Mucosa of descending colon (tissue), 3 donors: ENCODE measurements at regions not wholly inside any gene's neighbourhood (a gene's known extent, or its start where the extent isn't known, plus 50 kb on each side); places are given as distances from the start of the nearest gene placed in this dataset.

Experiments
- ATAC-seq: fragments of 200-7000 bp; cut with Tn5 transposase; one replicate; pipeline ENCODE4 v1.9.1; 2020; ENCODE audit warnings: mild to moderate bottlenecking, moderate library complexity
- DNase-seq, 3 donors: peaks; one replicate each; pipeline ENCODE4 v3.0.0-alpha.2; 2020
- H3K36me3 ChIP-seq: fragments of 200-600 bp; one replicate; pipeline ENCODE4 v1.8.0; 2021; ENCODE audit warnings: low read depth, mild to moderate bottlenecking
- H3K4me1 ChIP-seq: fragments of 200-600 bp; one replicate; pipeline ENCODE4 v1.8.0; 2021; ENCODE audit warnings: low read depth, mild to moderate bottlenecking
- H3K4me3 ChIP-seq: fragments of 200-600 bp; one replicate; pipeline ENCODE4 v1.8.0; 2021; ENCODE audit warnings: mild to moderate bottlenecking
- H3K9me3 ChIP-seq: fragments of 200-600 bp; one replicate; pipeline ENCODE4 v1.8.0; 2021; ENCODE audit warnings: mild to moderate bottlenecking
- CTCF ChIP-seq: fragments of 200-600 bp; IDR thresholded peaks from one replicate; pipeline ENCODE4 v1.8.0; 2022; ENCODE audit warnings: antibody characterized with exemption, mild to moderate bottlenecking
- intact Hi-C, 2 donors: fragments of 100-400 bp; cut with DNase I in 1 of 2; cut with micrococcal nuclease in 1 of 2; formaldehyde crosslinking; loops; one replicate each; pipeline versions ENCODE4 v1.11.0 to v1.11.1; 2022; cut with DNase I, micrococcal nuclease
- donor health status: DM: no; HTN: no; CAD: no; lungs with moderate emphysema.
- donor health status: DM: no; HTN: no; CAD: no.
- donor health status: DM: no; HTN: yes; CAD: no.

- H3K9me3 ChIP-seq, result no peaks in the 10 kb centered on the region
- TF ChIP-seq CTCF, result no peak
- ATAC-seq (no peak), DNase-seq (no peak)
- H3K4me3 ChIP-seq, result no peak overlapping the region
- no peaks in the 10 kb centered on the region for H3K36me3 ChIP-seq
- intact Hi-C loops, result no loop called here
- no peaks in the 10 kb centered on the region for H3K4me1 ChIP-seq
Measured at GRCh38 chr11:20303391-20303965, 60.0 kb upstream of the HTATIP2 start.

- no peaks in the 10 kb centered on the region for H3K36me3 ChIP-seq
- intact Hi-C loops, result no loop called here
- H3K4me3 ChIP-seq, result no peak overlapping the region
- no peaks in the 10 kb centered on the region for H3K4me1 ChIP-seq
- ATAC-seq (no peak), DNase-seq (no peak)
- no peaks in the 10 kb centered on the region for H3K9me3 ChIP-seq
- no peak for TF ChIP-seq CTCF
Measured at GRCh38 chr11:20293992-20294391, 69.5 kb upstream of the HTATIP2 start.

GRCh38 chr11:20293531-20293930, 70.0 kb upstream of the HTATIP2 start:
- intact Hi-C loops, result no loop called here
- DNase-seq (no peak), ATAC-seq (no peak)
- Histone ChIP-seq H3K36me3 (no peaks in the 10 kb centered on the region), H3K4me3 (no peak overlapping the region), H3K4me1 (no peaks in the 10 kb centered on the region), H3K9me3 (no peaks in the 10 kb centered on the region)
- TF ChIP-seq CTCF, result no peak

GRCh38 chr11:20289732-20290131, 73.8 kb upstream of the HTATIP2 start:
- TF ChIP-seq CTCF, result no peak
- H3K4me1 ChIP-seq, result no peaks in the 10 kb centered on the region
- no peak overlapping the region for H3K4me3 ChIP-seq
- DNase-seq, result no peak
- H3K9me3 ChIP-seq, result no peaks in the 10 kb centered on the region
- H3K36me3 ChIP-seq, result no peaks in the 10 kb centered on the region
- intact Hi-C loops, result no loop called here
- no peak for ATAC-seq

- intact Hi-C loops, result no loop called here
- Histone ChIP-seq H3K9me3 (no peaks in the 10 kb centered on the region), H3K4me1 (no peaks in the 10 kb centered on the region), H3K4me3 (no peak overlapping the region), H3K36me3 (no peaks in the 10 kb centered on the region)
- ATAC-seq (no peak), DNase-seq (no peak)
- TF ChIP-seq CTCF, result no peak
Measured at GRCh38 chr11:20283475-20283874, 80.0 kb upstream of the HTATIP2 start.

GRCh38 chr11:20278727-20279126, 84.8 kb upstream of the HTATIP2 start:
- intact Hi-C loops, result no loop called here
- ATAC-seq (no peak), DNase-seq (no peak)
- no peak for TF ChIP-seq CTCF
- Histone ChIP-seq H3K4me3 (no peak overlapping the region), H3K4me1 (no peaks in the 10 kb centered on the region), H3K9me3 (no peaks in the 10 kb centered on the region), H3K36me3 (no peaks in the 10 kb centered on the region)
